HepG2 (cell line): ENCODE measurements at regions not wholly inside any gene's neighbourhood (a gene's known extent, or its start where the extent isn't known, plus 50 kb on each side); places are given as distances from the start of the nearest gene placed in this dataset.
A peak's percentile ranks its signal among the peaks of the same experiment; 100 is the strongest.

Source experiments
- ATAC-seq: fragments of 200-7000 bp; cut with Tn5 transposase; 3 replicates; pipeline ENCODE4 v1.9.1; 2020; ENCODE audit warnings: mild to moderate bottlenecking, moderate library complexity
- BruUV-seq: library from RNA; stranded (reverse); fragments of 400-500 nt; replicated peaks from 2 replicates; lab custom pipeline; 2021; lab: Mats Ljungman, UMichigan
- CTCF ChIA-PET: fragments of 300-600 bp; formaldehyde crosslinking; extraction: SDS; loops from one replicate; lab custom pipeline; 2021; ENCODE audit warnings: low total read pairs, inconsistent platforms, low intra/inter-chr PET ratio; lab: Yijun Ruan, JAX
- POLR2A ChIA-PET: fragments of 350-600 bp; sonication (Branson Sonifier 250); formaldehyde crosslinking; loops from one replicate; lab custom pipeline; 2020; ENCODE audit warnings: antibody characterized with exemption, inconsistent platforms; lab: Yijun Ruan, JAX
- DNase-seq: peaks from one replicate; pipeline ENCODE4 v3.0.0-alpha.2; 2015; ENCODE audit warnings: low spot score
- FAIRE-seq: peaks from 3 replicates; lab custom pipeline; 2011; peaks lifted over from hg19 to GRCh38; lab: Jason Lieb, UNC
- H2AFZ ChIP-seq: one replicate; pipeline ENCODE4 v1.6.1; 2011; ENCODE audit warnings: low read length, inconsistent platforms
- H3K27ac ChIP-seq: fragments of 300-600 bp; 3 replicates; pipeline ENCODE4 v1.8.0; 2011; ENCODE audit warnings: mixed run types, mild to moderate bottlenecking, mixed read lengths, low read length, inconsistent platforms; ENCODE audit not compliant: insufficient read depth; ENCODE audit errors: extremely low read length
- H3K27me3 ChIP-seq, 2 experiments: fragments of 200-600 bp in 1 of 2; 2 replicates in 1 of 2; 3 replicates in 1 of 2; pipeline versions ENCODE4 v1.6.0 to v1.8.0; 2011; ENCODE audit warnings: low read length in 2 of 2, mild to moderate bottlenecking in 2 of 2, moderate library complexity in 2 of 2, inconsistent platforms in 1 of 2; ENCODE audit not compliant: insufficient read depth in 2 of 2, control insufficient read depth in 1 of 2
- H3K36me3 ChIP-seq, 2 experiments: fragments of 200-600 bp in 1 of 2; replicated peaks in 1 of 2; 2 replicates in 1 of 2; 3 replicates in 1 of 2; pipeline versions ENCODE4 v1.5.1 to v1.8.0; 2011; ENCODE audit warnings: low read length in 2 of 2, inconsistent platforms in 1 of 2; ENCODE audit not compliant: insufficient read depth in 2 of 2, control insufficient read depth in 1 of 2
- H3K4me1 ChIP-seq: 2 replicates; pipeline ENCODE4 v1.5.1; 2012; ENCODE audit warnings: low read length, inconsistent platforms; ENCODE audit not compliant: insufficient read depth
- H3K4me2 ChIP-seq: 2 replicates; pipeline ENCODE4 v1.6.0; 2011; ENCODE audit warnings: low read depth, low read length, inconsistent platforms
- H3K4me3 ChIP-seq, 3 experiments: fragments of 200-600 bp in 1 of 3; sonication (generic), shearing (Covaris generic) in 1 of 3; replicated peaks in 1 of 3; 2 replicates each; pipeline ENCODE4 v1.5.1; 2011 to 2016; ENCODE audit warnings: low read length in 3 of 3, inconsistent platforms in 2 of 3, low read depth in 2 of 3, mild to moderate bottlenecking in 2 of 3, control low read depth in 1 of 3, mixed read lengths in 1 of 3; ENCODE audit not compliant: insufficient read depth in 1 of 3
- H3K79me2 ChIP-seq: one replicate; pipeline ENCODE4 v1.6.1; 2011; ENCODE audit warnings: low read length, inconsistent platforms; ENCODE audit not compliant: insufficient read depth
- H3K9ac ChIP-seq: 2 replicates; pipeline ENCODE4 v1.6.0; 2011; ENCODE audit warnings: mild to moderate bottlenecking, low read depth, low read length, inconsistent platforms; ENCODE audit not compliant: insufficient read depth
- H3K9me3 ChIP-seq: 2 replicates; pipeline ENCODE4 v1.5.1; 2012; ENCODE audit warnings: mild to moderate bottlenecking, low read length
- H4K20me1 ChIP-seq: 2 replicates; pipeline ENCODE4 v1.6.0; 2011; ENCODE audit warnings: inconsistent platforms, mild to moderate bottlenecking, low read length, moderate library complexity; ENCODE audit not compliant: insufficient read depth
- DDIT3 ChIP-seq: sonication (generic); formaldehyde crosslinking; IDR thresholded peaks from 2 replicates; pipeline ENCODE4 v1.4.0; 2020; ENCODE audit warnings: mild to moderate bottlenecking, missing genetic modification reagents
- NFKBIZ ChIP-seq: IDR thresholded peaks from 2 replicates; pipeline ENCODE4 v1.6.1; 2018; ENCODE audit warnings: missing genetic modification reagents, missing compliant biosample characterization
- SMAD3 ChIP-seq: sonication (generic); formaldehyde crosslinking; IDR thresholded peaks from 2 replicates; pipeline ENCODE4 v1.4.0; 2020; ENCODE audit warnings: missing genetic modification reagents
- SMC3 ChIP-seq: IDR thresholded peaks from 2 replicates; pipeline ENCODE4 v1.6.1; 2011; ENCODE audit warnings: low read length, improper control_type of control experiment
- SP2 ChIP-seq: sonication (generic); formaldehyde crosslinking; IDR thresholded peaks from 2 replicates; pipeline ENCODE4 v1.5.1; 2020; ENCODE audit warnings: mild to moderate bottlenecking, missing genetic modification reagents
- SRSF4 ChIP-seq: fragments of 200-400 bp; formaldehyde crosslinking; IDR thresholded peaks from one replicate; pipeline ENCODE4 v1.6.1; 2018; ENCODE audit warnings: mild to moderate bottlenecking, low read depth, low read length, moderate library complexity; ENCODE audit not compliant: poor library complexity, severe bottlenecking
- ZBTB26 ChIP-seq: IDR thresholded peaks from 2 replicates; pipeline ENCODE4 v1.6.1; 2016; ENCODE audit warnings: missing compliant biosample characterization, missing genetic modification reagents, borderline replicate concordance
- ZNF552 ChIP-seq: sonication (generic); formaldehyde crosslinking; IDR thresholded peaks from 2 replicates; pipeline ENCODE4 v1.9.0; 2022; ENCODE audit warnings: missing genetic modification reagents, mild to moderate bottlenecking, borderline replicate concordance
- WGBS: methylation state at CpG from one replicate; pipeline ENCODE4 v1.1.6; 2017; ENCODE audit warnings: low lambda C conversion rate; 5-methylcytosine and 5-hydroxymethylcytosine counted together
- in situ Hi-C: cut with HindIII; loops from 2 replicates; pipeline ENCODE4 v1.10.0; 2017; ENCODE audit warnings: low pct_unique_long_range_greater_than_20kb; ENCODE audit not compliant: extremely low pct_ligation_motif_present
- intact Hi-C: fragments of 100-400 bp; cut with micrococcal nuclease; formaldehyde crosslinking; loops from one replicate; pipeline ENCODE4 v1.10.0; 2022; ENCODE audit not compliant: unreplicated experiment
- TF ChIP-seq, protein P1 (sequence below): sonication (generic); formaldehyde crosslinking; IDR thresholded peaks from 2 replicates; pipeline ENCODE4 v1.5.1; 2020; ENCODE audit warnings: missing genetic modification reagents, mild to moderate bottlenecking, borderline replicate concordance
- TF ChIP-seq, protein P2 (sequence below): sonication (generic); formaldehyde crosslinking; IDR thresholded peaks from 2 replicates; pipeline ENCODE4 v1.5.0; 2020; ENCODE audit warnings: mild to moderate bottlenecking, missing genetic modification reagents, borderline replicate concordance

DNA sequence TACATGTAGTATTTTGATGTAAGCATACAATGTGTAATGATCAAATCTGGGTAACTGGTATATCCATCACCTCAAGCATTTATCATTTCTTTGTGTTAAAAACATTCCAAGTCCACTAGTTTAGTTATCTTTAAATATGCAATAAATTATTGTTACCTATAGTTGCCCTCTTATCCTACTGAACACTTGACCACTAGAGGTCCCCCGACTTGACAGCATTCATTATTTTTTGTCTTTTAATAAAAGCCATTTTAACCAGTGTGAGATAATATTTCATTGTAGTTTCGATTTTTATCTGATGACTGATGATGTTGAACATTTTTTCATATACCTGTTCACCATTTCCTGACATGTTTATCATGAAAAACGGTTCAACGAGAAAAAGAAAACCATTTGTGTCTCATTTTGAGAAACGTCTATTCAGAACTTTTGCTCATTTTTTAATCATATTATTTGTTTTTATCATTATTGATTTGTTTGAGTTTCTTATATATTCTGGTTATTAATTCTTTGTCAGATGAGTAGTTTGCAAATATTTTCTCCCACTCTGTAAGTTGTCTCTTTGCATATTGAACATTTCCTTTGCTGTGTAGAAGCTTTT, 199.0 kb upstream of the CXXC4 start:
- in situ Hi-C loops, result no loop called here
- no peak overlapping the region for H3K9ac ChIP-seq
- no peaks in the 10 kb centered on the region for H4K20me1 ChIP-seq
- BruUV-seq, result no TSS peak
- no peak for FAIRE-seq
- H3K36me3 ChIP-seq, result no peaks in the 10 kb centered on the region
- H3K27ac ChIP-seq, result no peak overlapping the region
- H2AFZ ChIP-seq, result no peak overlapping the region
- H3K9me3 ChIP-seq, result no peaks in the 10 kb centered on the region
- H3K4me2 ChIP-seq, result no peak overlapping the region
- no peak for ATAC-seq
- intact Hi-C loops, result loop anchor here (1.0 kb wide), 1 partner anchor 167 kb away; no protein-coding TSS in a partner anchor
- WGBS, result under 1% methylated on average over 5 of the region's 5 CpGs
- TF ChIP-seq NFKBIZ (CRISPR knock-in tag) (no peak), SRSF4 (no peak), SMC3 (peak; percentile 35)
- peak; percentile 10 for DNase-seq
- H3K27me3 ChIP-seq, result no peaks in the 10 kb centered on the region
- H3K4me1 ChIP-seq, result no peaks in the 10 kb centered on the region
- POLR2A ChIA-PET, result no interaction called here
- no peak overlapping the region for H3K4me3 ChIP-seq
- no peaks in the 10 kb centered on the region for H3K79me2 ChIP-seq
- CTCF ChIA-PET, result interaction anchor here (1.8 kb wide), 1 partner anchor 167 kb away, joined by 15 read pairs; no protein-coding TSS in a partner anchor

- no peaks in the 10 kb centered on the region for H3K4me1 ChIP-seq
- no peak overlapping the region for H3K9ac ChIP-seq
- ChIA-PET CTCF (no interaction called here), POLR2A (no interaction called here)
- ATAC-seq (no peak), FAIRE-seq (no peak), DNase-seq (no peak)
- H2AFZ ChIP-seq, result no peak overlapping the region
- H3K4me2 ChIP-seq, result no peak overlapping the region
- H3K27ac ChIP-seq, result no peak overlapping the region
- WGBS, result 4% methylated on average over 2 of the region's 2 CpGs
- BruUV-seq, result no TSS peak
- no peaks in the 10 kb centered on the region for H4K20me1 ChIP-seq
- no peaks in the 10 kb centered on the region for H3K27me3 ChIP-seq
- no peak overlapping the region for H3K4me3 ChIP-seq
- intact Hi-C loops (no loop called here), in situ Hi-C loops (no loop called here)
- H3K36me3 ChIP-seq, result no peaks in the 10 kb centered on the region
- no peaks in the 10 kb centered on the region for H3K79me2 ChIP-seq
- H3K9me3 ChIP-seq, result no peaks in the 10 kb centered on the region
- TF ChIP-seq ZNF552 (CRISPR knock-in tag) (no peak), DDIT3 (no peak), SMAD3 (CRISPR knock-in tag) (no peak), ZBTB26 (no peak), SP2 (CRISPR knock-in tag) (no peak)
- TF ChIP-seq, protein P1, sequence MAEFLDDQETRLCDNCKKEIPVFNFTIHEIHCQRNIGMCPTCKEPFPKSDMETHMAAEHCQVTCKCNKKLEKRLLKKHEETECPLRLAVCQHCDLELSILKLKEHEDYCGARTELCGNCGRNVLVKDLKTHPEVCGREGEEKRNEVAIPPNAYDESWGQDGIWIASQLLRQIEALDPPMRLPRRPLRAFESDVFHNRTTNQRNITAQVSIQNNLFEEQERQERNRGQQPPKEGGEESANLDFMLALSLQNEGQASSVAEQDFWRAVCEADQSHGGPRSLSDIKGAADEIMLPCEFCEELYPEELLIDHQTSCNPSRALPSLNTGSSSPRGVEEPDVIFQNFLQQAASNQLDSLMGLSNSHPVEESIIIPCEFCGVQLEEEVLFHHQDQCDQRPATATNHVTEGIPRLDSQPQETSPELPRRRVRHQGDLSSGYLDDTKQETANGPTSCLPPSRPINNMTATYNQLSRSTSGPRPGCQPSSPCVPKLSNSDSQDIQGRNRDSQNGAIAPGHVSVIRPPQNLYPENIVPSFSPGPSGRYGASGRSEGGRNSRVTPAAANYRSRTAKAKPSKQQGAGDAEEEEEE (CRISPR knock-in tag), result no peak
- TF ChIP-seq, protein P2, sequence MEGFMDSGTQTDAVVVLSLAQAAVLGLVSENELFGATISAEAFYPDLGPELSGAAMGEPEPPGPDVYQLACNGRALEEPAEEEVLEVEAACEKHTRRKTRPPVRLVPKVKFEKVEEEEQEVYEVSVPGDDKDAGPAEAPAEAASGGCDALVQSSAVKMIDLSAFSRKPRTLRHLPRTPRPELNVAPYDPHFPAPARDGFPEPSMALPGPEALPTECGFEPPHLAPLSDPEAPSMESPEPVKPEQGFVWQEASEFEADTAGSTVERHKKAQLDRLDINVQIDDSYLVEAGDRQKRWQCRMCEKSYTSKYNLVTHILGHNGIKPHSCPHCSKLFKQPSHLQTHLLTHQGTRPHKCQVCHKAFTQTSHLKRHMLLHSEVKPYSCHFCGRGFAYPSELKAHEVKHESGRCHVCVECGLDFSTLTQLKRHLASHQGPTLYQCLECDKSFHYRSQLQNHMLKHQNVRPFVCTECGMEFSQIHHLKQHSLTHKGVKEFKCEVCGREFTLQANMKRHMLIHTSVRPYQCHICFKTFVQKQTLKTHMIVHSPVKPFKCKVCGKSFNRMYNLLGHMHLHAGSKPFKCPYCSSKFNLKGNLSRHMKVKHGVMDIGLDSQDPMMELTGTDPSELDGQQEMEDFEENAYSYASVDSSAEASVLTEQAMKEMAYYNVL (CRISPR knock-in tag), result no peak
Observed at GRCh38 chr4:104716584-104716983, 221.9 kb upstream of the CXXC4 start.
